ENCODE measurements at regions not wholly inside any gene's neighbourhood (a gene's known extent, or its start where the extent isn't known, plus 50 kb on each side); places are given as distances from the start of the nearest gene placed in this dataset.

DNA sequence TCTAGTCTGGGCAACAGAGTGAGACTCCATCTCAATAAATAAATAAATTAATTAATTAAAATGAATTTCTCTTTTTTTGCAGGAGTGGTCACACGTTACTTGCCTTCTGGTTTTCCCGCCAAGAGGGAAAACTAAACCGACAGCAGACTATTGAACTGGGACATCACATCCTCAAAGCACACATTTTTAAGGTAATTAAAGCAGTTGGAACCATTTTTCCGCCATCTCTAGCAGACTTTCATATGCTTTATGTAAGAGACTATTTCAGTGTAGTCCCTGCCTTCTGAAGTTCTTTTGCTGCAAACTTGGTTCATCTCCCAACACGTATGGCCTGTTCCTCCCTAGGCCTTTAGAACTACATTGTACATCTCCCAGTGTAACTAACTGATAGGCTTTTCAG lies 66.5 kb downstream of the CYB561 start:
- TF ChIP-seq ZBTB17 (CRISPR knock-in tag; IDR thresholded peaks at IDR 0.05) (no peak), CTCF (IDR thresholded peaks at IDR 0.05 in 2 of 3, conservative IDR thresholded peaks at IDR 0.05 in 1 of 3; ENCODE audit: insufficient read depth in 2 of 3, low read depth in 1 of 3, low read length in 3 of 3) (no peak), ZFP30 (CRISPR knock-in tag; IDR thresholded peaks at IDR 0.05; ENCODE audit: borderline replicate concordance) (no peak), EZH2 (IDR thresholded peaks at IDR 0.05; ENCODE audit: borderline replicate concordance, low read depth, low read length) (no peak), BRD4 (IDR thresholded peaks at IDR 0.05) (no peak), YY1 (IDR thresholded peaks at IDR 0.05; ENCODE audit: borderline replicate concordance in 1 of 3, control insufficient read depth in 1 of 3, extremely low read depth in 1 of 3, insufficient read depth in 3 of 3, insufficient read length in 1 of 3, insufficient replicate concordance in 2 of 3, low read depth in 1 of 3, low read length in 2 of 3) (no peak), ZNF445 (CRISPR knock-in tag; IDR thresholded peaks at IDR 0.05; ENCODE audit: low read depth) (no peak), BRD9 (IDR thresholded peaks at IDR 0.05; ENCODE audit: low read depth, partially characterized antibody) (no peak), ZBED1 (IDR thresholded peaks at IDR 0.05) (no peak)
